Stomach (tissue), 8 donors: ENCODE measurements at regions not wholly inside any gene's neighbourhood (a gene's known extent, or its start where the extent isn't known, plus 50 kb on each side); places are given as distances from the start of the nearest gene placed in this dataset.

Experiments
- DNase-seq, 2 donors: peaks; one replicate each; pipeline versions ENCODE4 v3.0.0 to v3.0.0-alpha.2; 2013 to 2019
- H3K27ac ChIP-seq, 5 donors: fragments of 200-600 bp in 4 of 5; sonication (generic) in 4 of 5; one replicate each; pipeline ENCODE4 v1.5.1; 2013 to 2019; ENCODE audit warnings: mild to moderate bottlenecking in 1 of 5, moderate library complexity in 1 of 5
- H3K27me3 ChIP-seq, 3 donors: fragments of 200-600 bp; sonication (generic); one replicate each; pipeline ENCODE4 v1.5.1; 2017 to 2019; ENCODE audit warnings: mixed run types in 1 of 3
- H3K36me3 ChIP-seq, 4 donors: fragments of 200-600 bp; sonication (generic); 1 replicate in 3 of 4; 2 replicates in 1 of 4; pipeline ENCODE4 v1.5.1; 2016 to 2019
- H3K4me1 ChIP-seq, 4 donors: fragments of 200-600 bp; sonication (generic); one replicate each; pipeline ENCODE4 v1.5.1; 2016 to 2019
- H3K4me3 ChIP-seq, 4 donors: fragments of 200-600 bp; sonication (generic) in 3 of 4; one replicate each; pipeline ENCODE4 v1.5.1; 2016 to 2019; ENCODE audit warnings: mild to moderate bottlenecking in 1 of 4
- H3K9me3 ChIP-seq, 4 donors: fragments of 200-600 bp; sonication (generic); one replicate each; pipeline ENCODE4 v1.5.1; 2016 to 2019
- EP300 ChIP-seq: sonication (generic); formaldehyde crosslinking; IDR thresholded peaks from one replicate; pipeline ENCODE4 v1.6.1; 2017; ENCODE audit warnings: antibody characterized with exemption
- POLR2A ChIP-seq, 4 donors: fragments of 450-650 bp; IDR thresholded peaks; one replicate each; pipeline ENCODE4 v1.6.1; 2016; ENCODE audit warnings: antibody characterized with exemption in 4 of 4, control low read depth in 2 of 4, mild to moderate bottlenecking in 1 of 4, moderate library complexity in 1 of 4
- POLR2AphosphoS5 ChIP-seq, 3 donors: sonication (generic); formaldehyde crosslinking; IDR thresholded peaks; one replicate each; pipeline ENCODE4 v1.6.1; 2016; ENCODE audit warnings: antibody characterized with exemption in 3 of 3
- WGBS, 5 donors: extraction: QIAGEN DNeasy Blood & Tissue Kit in 3 of 5; methylation state at CpG; one replicate each; pipeline versions ENCODE4 v1.1.5 to v1.1.7; 2013 to 2018; 5-methylcytosine and 5-hydroxymethylcytosine counted together
- intact Hi-C: fragments of 100-400 bp; cut with DNase I; formaldehyde crosslinking; loops from one replicate; pipeline ENCODE4 v1.15.1; 2023; ENCODE audit warnings: low total_unique reads
- TF ChIP-seq, protein P1 (sequence below), 7 experiments: fragments of 450-650 bp in 4 of 7; fragments of 200-600 bp in 3 of 7; sonication (generic) in 3 of 7; IDR thresholded peaks; one replicate each; pipeline ENCODE4 v1.5.1; 2016 to 2019; ENCODE audit warnings: antibody characterized with exemption in 7 of 7, control low read depth in 2 of 7, mild to moderate bottlenecking in 1 of 7
- donor health status: healthy with polysubstance abuse.
- donor health status: Bipolar disorder and iron deficiency.
- donor health status: healthy.

DNA sequence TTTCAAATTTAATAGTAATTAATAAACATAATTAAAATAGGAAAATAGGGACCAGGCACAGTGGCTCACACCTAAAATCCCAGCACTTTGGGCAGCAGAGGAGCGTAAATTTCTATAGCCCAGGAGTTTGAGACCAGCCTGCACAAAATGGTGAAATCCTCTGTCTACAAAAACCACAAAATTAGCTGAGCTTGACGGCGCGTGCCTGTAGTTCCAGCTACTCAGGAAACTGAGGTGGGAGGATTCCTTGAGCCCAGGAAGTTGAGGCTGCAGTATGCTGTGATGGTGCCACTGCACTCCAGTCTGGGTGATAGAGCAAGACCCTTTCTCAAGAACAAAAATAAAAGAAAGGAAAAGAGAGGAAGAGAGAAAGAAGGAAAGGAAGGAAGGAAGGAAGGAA, 1387.0 kb upstream of the ADGRB3 start:
- Histone ChIP-seq H3K27ac (no peak overlapping the region), H3K4me3 (no peak overlapping the region), H3K9me3 (peaks cover 0 to 6% (median 0%) of the 10 kb centered on the region in 4 donors), H3K36me3 (no peaks in the 10 kb centered on the region), H3K4me1 (no peaks in the 10 kb centered on the region), H3K27me3 (no peaks in the 10 kb centered on the region)
- intact Hi-C loops = no loop called here
- DNase-seq = no peak
- TF ChIP-seq POLR2AphosphoS5 (IDR thresholded peaks at IDR 0.05) (no peak), EP300 (no peak), POLR2A (IDR thresholded peaks at IDR 0.05) (no peak)
- TF ChIP-seq, protein P1, sequence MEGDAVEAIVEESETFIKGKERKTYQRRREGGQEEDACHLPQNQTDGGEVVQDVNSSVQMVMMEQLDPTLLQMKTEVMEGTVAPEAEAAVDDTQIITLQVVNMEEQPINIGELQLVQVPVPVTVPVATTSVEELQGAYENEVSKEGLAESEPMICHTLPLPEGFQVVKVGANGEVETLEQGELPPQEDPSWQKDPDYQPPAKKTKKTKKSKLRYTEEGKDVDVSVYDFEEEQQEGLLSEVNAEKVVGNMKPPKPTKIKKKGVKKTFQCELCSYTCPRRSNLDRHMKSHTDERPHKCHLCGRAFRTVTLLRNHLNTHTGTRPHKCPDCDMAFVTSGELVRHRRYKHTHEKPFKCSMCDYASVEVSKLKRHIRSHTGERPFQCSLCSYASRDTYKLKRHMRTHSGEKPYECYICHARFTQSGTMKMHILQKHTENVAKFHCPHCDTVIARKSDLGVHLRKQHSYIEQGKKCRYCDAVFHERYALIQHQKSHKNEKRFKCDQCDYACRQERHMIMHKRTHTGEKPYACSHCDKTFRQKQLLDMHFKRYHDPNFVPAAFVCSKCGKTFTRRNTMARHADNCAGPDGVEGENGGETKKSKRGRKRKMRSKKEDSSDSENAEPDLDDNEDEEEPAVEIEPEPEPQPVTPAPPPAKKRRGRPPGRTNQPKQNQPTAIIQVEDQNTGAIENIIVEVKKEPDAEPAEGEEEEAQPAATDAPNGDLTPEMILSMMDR (IDR thresholded peaks at IDR 0.05) = no peak
- WGBS, 5 donors = 81 to 87% (median 83%) methylated on average over 4 of the region's 4 CpGs

DNA sequence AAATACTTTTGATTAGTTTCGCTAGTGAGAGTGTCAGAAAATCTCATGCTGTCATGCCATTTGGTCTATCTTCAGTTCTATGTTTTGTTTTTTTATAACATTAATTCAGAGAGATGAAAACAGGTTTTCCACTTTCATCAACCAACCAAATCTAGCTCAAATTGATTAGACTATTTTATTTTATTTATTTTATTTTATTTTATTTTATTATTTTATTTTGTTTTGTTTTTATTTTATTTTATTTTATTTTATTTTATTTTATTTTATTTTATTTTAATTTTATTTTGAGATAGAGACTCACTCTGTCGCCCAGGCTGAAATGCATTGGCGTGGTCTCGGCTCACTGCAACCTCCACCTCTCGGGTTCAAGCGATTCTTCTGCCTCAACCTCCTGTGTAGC, 1391.0 kb upstream of the ADGRB3 start:
- no peaks in the 10 kb centered on the region for H3K36me3 ChIP-seq
- 80 to 95% (median 91%) methylated on average over 6 of the region's 6 CpGs for WGBS, 5 donors
- intact Hi-C loops = no loop called here

DNA sequence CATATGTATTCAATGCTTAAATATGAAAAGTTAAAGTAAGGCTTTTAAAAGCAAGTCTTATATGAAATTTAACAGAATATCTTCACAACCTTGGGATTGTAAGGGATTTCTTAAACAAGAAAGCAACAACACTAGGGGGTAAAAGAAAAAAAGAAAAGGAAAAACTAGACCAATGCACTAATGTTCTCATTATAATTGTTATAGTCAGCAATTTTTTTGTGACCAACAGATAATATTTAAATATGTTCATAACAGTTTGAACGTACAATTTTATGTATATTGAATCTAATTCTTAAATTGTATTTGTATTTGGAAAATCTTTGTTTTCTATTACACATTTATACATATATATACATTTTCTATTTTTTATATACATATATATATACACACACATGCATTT, 1397.8 kb upstream of the ADGRB3 start:
- no peak for DNase-seq
- Histone ChIP-seq H3K27ac (no peak overlapping the region), H3K4me3 (no peak overlapping the region), H3K9me3 (peaks cover 0 to 7% (median 1%) of the 10 kb centered on the region in 4 donors), H3K36me3 (no peaks in the 10 kb centered on the region), H3K4me1 (no peaks in the 10 kb centered on the region), H3K27me3 (no peaks in the 10 kb centered on the region)
- no peak for TF ChIP-seq POLR2AphosphoS5 (IDR thresholded peaks at IDR 0.05)
- TF ChIP-seq, protein P1 (IDR thresholded peaks at IDR 0.05) = no peak
- TF ChIP-seq EP300 = no peak
- TF ChIP-seq POLR2A (IDR thresholded peaks at IDR 0.05) = no peak
- 61 to 74% (median 72%) methylated on average over 1 of the region's 1 CpG for WGBS, 5 donors
- intact Hi-C loops = no loop called here

More for the DNA sequence above, 1391.0 kb upstream of the ADGRB3 start:
- DNase-seq = no peak
- Histone ChIP-seq H3K4me3 (no peak overlapping the region), H3K27me3 (no peaks in the 10 kb centered on the region), H3K4me1 (no peaks in the 10 kb centered on the region), H3K9me3 (peaks cover 0 to 6% (median 1%) of the 10 kb centered on the region in 4 donors), H3K27ac (no peak overlapping the region)
- TF ChIP-seq POLR2AphosphoS5 (IDR thresholded peaks at IDR 0.05) (no peak), POLR2A (IDR thresholded peaks at IDR 0.05) (no peak), EP300 (no peak)
- TF ChIP-seq, protein P1 (IDR thresholded peaks at IDR 0.05) = no peak

- no peak overlapping the region for H3K27ac ChIP-seq
- intact Hi-C loops = no loop called here
- DNase-seq = no peak
- no peaks in the 10 kb centered on the region for H3K36me3 ChIP-seq
- H3K9me3 ChIP-seq = no peaks in the 10 kb centered on the region
- 89 to 100% (median 100%) methylated on average over 1 of the region's 1 CpG for WGBS, 5 donors
- H3K27me3 ChIP-seq = no peaks in the 10 kb centered on the region
- TF ChIP-seq POLR2A (IDR thresholded peaks at IDR 0.05) = no peak
- TF ChIP-seq, protein P1 (IDR thresholded peaks at IDR 0.05) = no peak
- TF ChIP-seq POLR2AphosphoS5 (IDR thresholded peaks at IDR 0.05) = no peak
- TF ChIP-seq EP300 = no peak
- no peaks in the 10 kb centered on the region for H3K4me1 ChIP-seq
- no peak overlapping the region for H3K4me3 ChIP-seq
Measured at GRCh38 chr6:67231092-67231491, 1404.0 kb upstream of the ADGRB3 start.
